ENCODE measurements at regions not wholly inside any gene's neighbourhood (a gene's known extent, or its start where the extent isn't known, plus 50 kb on each side); places are given as distances from the start of the nearest gene placed in this dataset.
"Not testable (repeated sequence)": the region's sequence is repeated elsewhere in the genome, so short reads cannot be mapped to it uniquely, and the experiment has no call there.

DNA sequence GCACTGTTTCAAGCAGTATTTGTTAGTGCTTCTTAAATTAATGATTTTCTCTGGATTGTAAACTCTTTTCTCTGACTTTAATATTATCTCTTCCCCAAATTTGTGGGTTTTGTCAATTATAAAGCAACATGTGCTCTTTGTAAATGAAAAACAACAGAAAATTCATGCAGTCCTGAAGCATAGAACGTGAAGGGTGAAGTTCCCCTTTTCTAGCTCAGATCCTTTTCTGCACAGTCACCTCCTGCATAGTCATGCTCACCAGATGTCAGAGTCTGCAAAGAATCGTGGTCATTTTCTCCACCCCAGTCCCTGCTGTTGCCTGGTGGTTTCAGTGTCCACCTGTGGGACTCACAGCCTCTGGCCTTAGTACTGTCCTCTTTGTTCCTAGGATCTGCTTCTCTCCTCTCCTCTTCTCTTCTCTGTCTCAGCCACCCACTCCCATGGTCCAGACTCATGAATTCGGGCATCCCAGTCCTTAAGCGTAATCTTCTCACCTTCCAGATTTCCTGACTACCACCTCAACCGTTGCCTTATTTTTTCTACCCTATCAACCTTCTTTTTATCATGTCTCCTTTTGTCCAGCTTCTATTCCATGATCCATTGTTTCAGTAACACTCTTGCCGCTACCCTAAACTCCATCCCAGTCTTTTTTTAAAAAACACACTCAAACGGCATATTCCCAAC, 229.1 kb downstream of the RTP5 start:
- DNase-seq (ENCODE audit: low read depth in 1 of 2, low spot score in 1 of 2), result no peak

GRCh38 chr2:242103093-242103492, 233.6 kb downstream of the RTP5 start:
- DNase-seq (ENCODE audit: low read depth in 1 of 2, low spot score in 1 of 2), result not testable (repeated sequence)

DNA sequence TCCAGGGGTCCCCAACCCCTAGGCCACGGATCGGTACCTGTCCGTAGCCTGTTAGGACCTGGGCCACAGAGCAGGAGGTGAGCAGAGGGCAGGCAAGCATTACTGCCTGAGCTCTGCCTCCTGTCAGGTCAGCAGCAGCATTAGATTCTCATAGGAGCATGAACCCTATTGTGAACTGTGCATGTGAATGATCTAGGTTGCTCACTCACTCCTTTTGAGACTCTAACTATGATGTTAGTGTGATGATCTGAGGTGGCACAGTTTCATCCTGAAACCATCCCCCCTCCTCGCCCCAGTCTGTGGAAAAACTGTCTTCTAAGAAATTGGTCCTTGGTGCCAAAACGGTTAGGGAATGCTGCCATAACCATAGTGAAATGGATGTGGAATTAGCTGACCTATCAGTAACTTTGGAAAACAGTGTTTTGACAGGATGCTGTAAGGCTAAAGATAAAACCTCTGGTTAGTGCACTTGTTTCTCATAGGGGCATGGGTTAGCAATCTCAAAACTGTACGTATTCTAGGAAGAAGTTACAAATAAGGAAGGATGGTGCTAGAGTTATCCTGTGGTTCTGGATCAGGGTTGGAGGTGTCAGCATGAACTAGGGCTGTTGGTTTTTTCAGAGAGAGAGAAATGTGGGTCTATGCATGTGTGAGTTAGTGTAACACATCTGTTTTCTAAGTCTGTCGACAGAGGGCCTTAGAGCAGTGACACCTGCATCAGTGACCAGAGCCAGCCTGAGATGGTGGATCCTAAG, 234.8 kb downstream of the RTP5 start:
- not testable (repeated sequence) for DNase-seq (ENCODE audit: low read depth in 1 of 2, low spot score in 1 of 2)

DNA sequence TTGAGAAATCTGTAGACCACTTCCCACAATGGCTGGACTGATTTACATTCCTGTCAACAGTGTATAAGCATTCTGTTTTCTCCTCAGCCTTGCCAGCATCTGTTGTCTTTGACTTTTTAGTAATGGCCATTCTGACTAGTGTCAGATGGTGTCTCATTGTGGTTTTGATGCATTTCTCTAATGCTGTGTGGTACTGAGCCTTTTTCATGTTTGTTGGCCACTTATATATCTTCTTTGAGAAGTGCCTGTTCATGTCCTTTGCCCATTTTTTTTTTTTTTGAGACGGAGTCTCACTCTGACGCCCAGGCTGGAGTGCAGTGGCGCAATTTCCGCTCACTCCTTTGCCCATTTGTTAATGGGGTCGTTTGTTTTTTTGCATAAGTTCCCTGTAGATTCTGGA, 237.5 kb downstream of the RTP5 start:
- not testable (repeated sequence) for DNase-seq (ENCODE audit: low read depth in 1 of 2, low spot score in 1 of 2)

- not testable (repeated sequence) for DNase-seq (ENCODE audit: low read depth in 1 of 2, low spot score in 1 of 2)
Observed at GRCh38 chr2:242108797-242109500, 239.4 kb downstream of the RTP5 start.

- DNase-seq (ENCODE audit: low read depth in 1 of 2, low spot score in 1 of 2), result not testable (repeated sequence)
Observed at GRCh38 chr2:242109819-242110218, 240.3 kb downstream of the RTP5 start.

DNA sequence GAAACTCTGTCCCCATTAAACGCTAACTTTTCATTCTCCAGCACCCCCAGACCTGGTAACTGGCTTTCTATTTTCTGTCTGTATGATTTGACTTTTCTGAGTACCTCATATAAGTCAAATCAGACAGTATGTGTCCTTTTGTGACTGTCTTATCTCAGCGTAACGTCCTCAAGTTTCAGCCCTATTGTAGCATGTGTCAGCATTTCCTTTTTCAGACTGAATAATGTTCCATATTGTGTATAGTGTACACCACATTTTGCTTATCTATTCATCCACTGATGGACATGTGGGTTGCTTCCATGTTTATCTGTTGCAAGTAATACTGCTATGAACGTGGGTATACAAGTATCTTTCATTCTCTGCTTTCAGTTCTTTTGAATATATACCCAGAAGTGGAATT, 242.4 kb downstream of the RTP5 start:
- DNase-seq (ENCODE audit: low read depth in 1 of 2, low spot score in 1 of 2), result not testable (repeated sequence)

DNA sequence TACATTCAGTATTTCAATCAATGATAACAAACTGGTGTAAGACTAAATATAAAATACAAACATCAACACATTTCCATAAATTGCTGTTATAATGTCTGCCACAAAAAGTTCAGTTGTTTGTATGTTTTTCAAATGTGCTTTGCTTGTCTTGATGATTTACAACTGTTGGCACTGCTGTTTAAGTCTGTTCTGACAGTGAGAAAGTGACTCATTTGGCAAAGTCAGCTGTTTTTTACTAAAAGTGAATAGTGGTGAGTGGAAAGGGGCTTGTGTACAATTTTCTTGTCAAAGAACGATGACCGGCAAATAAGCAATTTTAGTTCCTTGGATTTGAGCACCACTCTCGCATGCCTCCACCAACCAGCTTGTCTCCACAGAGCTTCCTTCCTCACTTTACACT, 244.0 kb downstream of the RTP5 start:
- not testable (repeated sequence) for DNase-seq (ENCODE audit: low read depth in 1 of 2, low spot score in 1 of 2)

DNA sequence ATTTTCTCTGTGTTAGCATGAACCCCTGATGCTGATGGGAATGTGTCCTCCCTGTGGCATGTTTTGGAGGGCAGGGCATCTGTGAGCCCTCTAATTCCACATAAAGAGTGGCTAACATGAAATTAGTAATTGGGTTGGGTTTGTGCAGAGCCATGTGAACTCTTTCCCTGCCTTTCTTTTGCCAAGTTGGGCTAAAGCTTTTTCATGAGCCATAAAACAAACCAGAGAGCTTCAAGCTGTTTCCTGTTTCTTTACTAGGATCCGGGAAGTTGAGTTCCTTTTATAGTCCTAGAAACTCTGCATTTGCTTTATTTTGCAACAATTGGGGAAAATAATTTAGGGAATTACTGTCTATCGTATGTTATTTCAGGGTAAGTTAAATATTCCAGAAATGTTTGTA, 247.1 kb downstream of the RTP5 start:
- DNase-seq (ENCODE audit: low read depth in 1 of 2, low spot score in 1 of 2), result not testable (repeated sequence)

DNA sequence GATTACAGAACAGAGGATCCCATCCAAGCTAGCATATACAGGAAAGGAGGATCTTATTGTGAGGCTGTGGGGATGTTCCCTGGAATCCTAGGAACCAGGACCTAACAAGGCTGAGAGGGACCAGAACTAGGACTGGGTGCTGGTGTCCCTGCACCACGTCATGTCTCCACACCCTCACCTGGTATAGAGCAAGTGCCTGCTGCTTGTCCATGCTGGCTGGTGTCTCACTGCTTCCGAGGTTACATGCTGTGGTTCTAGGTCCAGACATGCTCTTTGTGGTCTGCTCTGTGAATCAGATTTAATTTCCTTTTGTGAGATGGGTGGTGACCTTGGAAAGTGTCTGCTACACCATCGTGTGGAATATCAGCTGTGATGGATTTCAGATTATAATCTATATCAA, 247.8 kb downstream of the RTP5 start:
- not testable (repeated sequence) for DNase-seq (ENCODE audit: low read depth in 1 of 2, low spot score in 1 of 2)

- not testable (repeated sequence) for DNase-seq (ENCODE audit: low read depth in 1 of 2, low spot score in 1 of 2)
Observed at GRCh38 chr2:242119682-242120081, 250.2 kb downstream of the RTP5 start.

DNA sequence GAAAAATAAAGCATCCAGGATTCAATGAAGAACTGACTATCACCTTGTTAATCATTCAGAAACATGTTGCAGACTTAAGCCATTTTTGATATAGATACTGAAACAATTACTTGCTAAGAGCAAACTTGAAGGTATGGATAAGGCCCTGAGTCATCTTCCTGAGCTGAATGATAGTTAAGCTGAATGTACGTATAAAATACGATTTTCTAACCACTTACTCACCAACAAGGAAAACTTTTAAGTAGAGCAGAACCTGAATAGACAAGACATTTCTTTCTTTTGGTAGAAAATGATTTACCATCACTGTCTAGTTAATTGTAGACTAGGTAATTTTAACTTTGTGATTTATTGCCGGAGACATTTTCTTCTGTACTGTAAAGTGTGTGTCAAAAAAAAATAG, 261.2 kb downstream of the RTP5 start:
- DNase-seq (ENCODE audit: low read depth in 1 of 2, low spot score in 1 of 2), result not testable (repeated sequence)

DNA sequence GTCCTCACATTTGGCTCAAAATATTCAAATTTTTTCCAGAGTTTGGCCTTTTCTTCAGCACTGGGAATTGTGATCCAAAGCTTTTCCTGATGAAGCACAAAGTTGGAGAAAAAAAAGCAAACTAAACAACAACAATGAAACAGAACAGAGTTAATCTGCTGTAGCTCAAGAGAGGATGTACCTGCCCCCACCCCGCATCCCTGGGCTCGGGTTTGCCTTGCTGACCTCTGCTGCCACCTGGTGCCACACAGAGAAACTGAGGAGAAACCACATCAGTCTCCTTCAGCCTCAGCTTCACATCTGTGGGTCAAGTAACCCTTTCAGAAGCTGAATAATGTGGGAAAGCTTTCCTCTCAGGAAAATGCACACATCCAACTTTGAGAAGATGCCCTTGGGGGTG, 290.4 kb downstream of the RTP5 start:
- not testable (repeated sequence) for DNase-seq (ENCODE audit: low read depth in 1 of 2, low spot score in 1 of 2)

DNA sequence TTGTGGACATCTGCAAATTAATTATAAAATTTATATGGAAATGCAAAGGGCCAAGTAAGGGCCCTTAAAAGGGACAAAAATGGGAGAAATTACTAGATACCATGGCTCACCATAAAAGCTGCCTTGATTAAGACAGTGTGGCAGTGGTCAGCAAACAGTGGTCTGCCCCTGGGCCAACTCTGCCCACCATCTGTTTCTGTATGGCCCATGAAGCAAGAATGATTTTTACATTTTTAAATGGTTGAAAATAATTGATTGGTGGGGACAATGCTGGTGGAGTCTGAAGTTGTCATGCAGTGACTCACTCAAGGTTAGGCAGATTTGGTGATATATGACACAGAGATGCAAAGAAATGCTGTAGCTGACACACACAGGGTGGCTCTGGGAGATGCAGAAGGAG, 295.6 kb downstream of the RTP5 start:
- DNase-seq (ENCODE audit: low read depth in 1 of 2, low spot score in 1 of 2), result not testable (repeated sequence)

- DNase-seq (ENCODE audit: low read depth in 1 of 2, low spot score in 1 of 2), result not testable (repeated sequence)
Observed at GRCh38 chr2:242171290-242171689, 301.8 kb downstream of the RTP5 start.

Data from activated CD4-positive, alpha-beta T cell treated with anti-CD3 and anti-CD28 coated beads, Interleukin-2, amount 50 U/mL, for 24 hours (primary cell).